Mucosa of descending colon (tissue), 3 donors: ENCODE measurements at regions not wholly inside any gene's neighbourhood (a gene's known extent, or its start where the extent isn't known, plus 50 kb on each side); places are given as distances from the start of the nearest gene placed in this dataset.

Source experiments
- ATAC-seq: fragments of 200-7000 bp; cut with Tn5 transposase; one replicate; pipeline ENCODE4 v1.9.1; 2020; ENCODE audit warnings: mild to moderate bottlenecking, moderate library complexity
- DNase-seq, 3 donors: peaks; one replicate each; pipeline ENCODE4 v3.0.0-alpha.2; 2020
- H3K36me3 ChIP-seq: fragments of 200-600 bp; one replicate; pipeline ENCODE4 v1.8.0; 2021; ENCODE audit warnings: low read depth, mild to moderate bottlenecking
- H3K4me1 ChIP-seq: fragments of 200-600 bp; one replicate; pipeline ENCODE4 v1.8.0; 2021; ENCODE audit warnings: low read depth, mild to moderate bottlenecking
- H3K4me3 ChIP-seq: fragments of 200-600 bp; one replicate; pipeline ENCODE4 v1.8.0; 2021; ENCODE audit warnings: mild to moderate bottlenecking
- H3K9me3 ChIP-seq: fragments of 200-600 bp; one replicate; pipeline ENCODE4 v1.8.0; 2021; ENCODE audit warnings: mild to moderate bottlenecking
- intact Hi-C, 2 donors: fragments of 100-400 bp; cut with DNase I in 1 of 2; cut with micrococcal nuclease in 1 of 2; formaldehyde crosslinking; loops; one replicate each; pipeline versions ENCODE4 v1.11.0 to v1.11.1; 2022; cut with DNase I, micrococcal nuclease
- TF ChIP-seq, protein P1 (sequence below): fragments of 200-600 bp; IDR thresholded peaks from one replicate; pipeline ENCODE4 v1.8.0; 2022; ENCODE audit warnings: antibody characterized with exemption, mild to moderate bottlenecking
- donor health status: DM: no; HTN: no; CAD: no; lungs with moderate emphysema.
- donor health status: DM: no; HTN: no; CAD: no.
- donor health status: DM: no; HTN: yes; CAD: no.

DNA sequence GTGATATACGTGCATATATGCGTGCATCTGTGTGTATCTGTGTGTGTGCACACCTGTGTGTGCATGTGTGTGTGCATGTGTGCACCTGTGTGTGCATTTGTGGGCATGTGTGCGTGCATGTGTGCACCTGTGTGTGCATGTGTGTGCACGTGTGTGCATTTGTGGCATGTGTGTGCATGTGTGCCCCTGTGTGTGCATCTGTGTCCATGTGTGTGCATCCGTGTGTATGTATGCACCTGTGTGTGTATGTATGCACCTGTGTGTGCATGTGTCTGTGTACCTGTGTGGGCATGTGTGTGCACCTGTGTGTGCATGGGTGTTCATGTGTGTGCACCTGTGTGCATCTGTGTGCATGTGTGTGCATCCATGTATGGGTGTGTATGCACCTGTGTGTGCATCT, 167.8 kb upstream of the SFSWAP start:
- TF ChIP-seq, protein P1, sequence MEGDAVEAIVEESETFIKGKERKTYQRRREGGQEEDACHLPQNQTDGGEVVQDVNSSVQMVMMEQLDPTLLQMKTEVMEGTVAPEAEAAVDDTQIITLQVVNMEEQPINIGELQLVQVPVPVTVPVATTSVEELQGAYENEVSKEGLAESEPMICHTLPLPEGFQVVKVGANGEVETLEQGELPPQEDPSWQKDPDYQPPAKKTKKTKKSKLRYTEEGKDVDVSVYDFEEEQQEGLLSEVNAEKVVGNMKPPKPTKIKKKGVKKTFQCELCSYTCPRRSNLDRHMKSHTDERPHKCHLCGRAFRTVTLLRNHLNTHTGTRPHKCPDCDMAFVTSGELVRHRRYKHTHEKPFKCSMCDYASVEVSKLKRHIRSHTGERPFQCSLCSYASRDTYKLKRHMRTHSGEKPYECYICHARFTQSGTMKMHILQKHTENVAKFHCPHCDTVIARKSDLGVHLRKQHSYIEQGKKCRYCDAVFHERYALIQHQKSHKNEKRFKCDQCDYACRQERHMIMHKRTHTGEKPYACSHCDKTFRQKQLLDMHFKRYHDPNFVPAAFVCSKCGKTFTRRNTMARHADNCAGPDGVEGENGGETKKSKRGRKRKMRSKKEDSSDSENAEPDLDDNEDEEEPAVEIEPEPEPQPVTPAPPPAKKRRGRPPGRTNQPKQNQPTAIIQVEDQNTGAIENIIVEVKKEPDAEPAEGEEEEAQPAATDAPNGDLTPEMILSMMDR = no peak
- ATAC-seq (no peak), DNase-seq (no peak)
- H3K36me3 ChIP-seq = no peaks in the 10 kb centered on the region
- intact Hi-C loops = no loop called here
- no peaks in the 10 kb centered on the region for H3K4me1 ChIP-seq
- no peak overlapping the region for H3K4me3 ChIP-seq
- no peaks in the 10 kb centered on the region for H3K9me3 ChIP-seq

DNA sequence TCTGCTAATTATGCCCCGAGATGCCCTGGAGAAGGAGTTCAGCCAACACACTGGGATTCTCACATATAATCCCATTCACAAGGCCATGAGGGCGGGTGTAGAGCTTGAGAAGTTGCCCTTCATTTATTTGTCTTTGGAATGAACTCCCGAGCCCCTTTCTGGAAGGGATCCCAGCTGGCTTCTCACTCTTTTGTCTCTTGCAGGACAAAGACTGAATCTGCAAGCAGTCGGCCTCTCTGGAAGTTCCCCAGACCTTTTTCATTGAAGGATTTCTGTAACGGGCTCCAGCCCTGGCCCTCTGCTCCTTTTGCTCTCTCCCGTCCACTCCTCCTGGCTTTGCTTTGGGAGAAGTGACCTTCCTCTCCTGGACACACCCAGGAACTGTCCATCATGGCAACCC, 163.3 kb upstream of the SFSWAP start:
- TF ChIP-seq, protein P1 = no peak
- no peak overlapping the region for H3K4me3 ChIP-seq
- ATAC-seq (no peak), DNase-seq (no peak)
- no peaks in the 10 kb centered on the region for H3K9me3 ChIP-seq
- no peaks in the 10 kb centered on the region for H3K36me3 ChIP-seq
- intact Hi-C loops = no loop called here
- H3K4me1 ChIP-seq = no peaks in the 10 kb centered on the region

DNA sequence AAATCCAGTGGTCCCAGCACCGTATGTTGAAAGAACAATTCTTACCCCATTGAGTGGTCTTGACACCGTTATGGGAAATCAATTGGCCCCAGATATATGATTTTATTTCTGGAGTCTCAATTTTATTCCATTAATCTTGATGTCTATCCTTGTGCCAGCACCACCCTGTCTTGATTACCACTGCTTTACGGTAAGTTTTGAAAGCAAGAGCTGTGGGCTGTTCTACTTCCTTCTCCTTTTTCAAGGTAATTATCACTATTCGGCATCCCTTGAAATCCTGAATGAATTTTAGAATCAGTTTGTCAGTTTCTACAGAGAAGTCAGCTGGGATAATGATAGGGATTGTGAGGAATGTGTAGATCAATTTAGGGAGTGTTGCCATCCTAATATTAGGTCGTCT, 160.8 kb upstream of the SFSWAP start:
- no peaks in the 10 kb centered on the region for H3K9me3 ChIP-seq
- DNase-seq = no peak
- TF ChIP-seq, protein P1 = no peak
- intact Hi-C loops = no loop called here
- no peaks in the 10 kb centered on the region for H3K36me3 ChIP-seq
- no peak overlapping the region for H3K4me3 ChIP-seq
- ATAC-seq = no peak
- H3K4me1 ChIP-seq = no peaks in the 10 kb centered on the region

DNA sequence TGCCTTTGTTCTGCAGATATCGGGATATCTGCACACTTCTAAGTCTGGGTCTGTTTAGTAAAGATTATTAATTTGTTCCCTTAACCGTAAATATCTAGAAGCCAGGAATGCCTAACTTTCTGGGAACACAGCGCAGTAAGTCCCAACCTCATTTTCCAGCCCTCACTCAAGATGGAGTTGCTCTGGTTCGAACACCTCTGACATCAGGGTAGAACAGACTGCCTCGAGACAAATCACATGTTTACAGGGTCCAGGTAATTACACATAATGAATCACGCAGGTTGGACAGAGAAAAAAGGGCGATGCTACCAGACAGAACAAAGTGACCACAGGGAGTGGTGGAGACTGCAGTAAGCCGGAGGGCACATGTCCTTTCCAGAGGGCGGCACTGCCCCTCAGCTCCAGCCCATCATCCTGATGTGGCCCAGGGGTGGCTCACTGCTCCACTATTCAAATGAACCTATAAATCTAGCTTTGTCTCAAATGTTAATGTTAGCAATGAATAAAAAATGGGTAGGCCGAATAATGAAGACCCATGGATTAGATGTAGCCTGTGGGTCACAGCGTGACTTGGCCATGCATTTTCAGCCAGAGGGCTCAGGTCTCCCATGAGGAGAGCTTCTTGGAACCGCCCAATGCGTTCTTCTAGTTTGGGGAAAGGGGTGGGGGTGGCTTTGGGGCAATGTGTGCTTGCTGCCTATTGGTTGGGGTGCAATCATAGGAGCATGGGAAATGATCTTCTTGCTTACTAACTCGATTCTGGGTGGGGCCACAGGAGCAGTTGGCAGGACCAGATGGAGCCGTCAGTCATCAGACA, 159.0 kb upstream of the SFSWAP start:
- H3K4me1 ChIP-seq = no peaks in the 10 kb centered on the region
- no peaks in the 10 kb centered on the region for H3K36me3 ChIP-seq
- ATAC-seq (no peak), DNase-seq (no peak)
- H3K4me3 ChIP-seq = no peak overlapping the region
- intact Hi-C loops = no loop called here
- no peaks in the 10 kb centered on the region for H3K9me3 ChIP-seq
- TF ChIP-seq, protein P1 = no peak

DNA sequence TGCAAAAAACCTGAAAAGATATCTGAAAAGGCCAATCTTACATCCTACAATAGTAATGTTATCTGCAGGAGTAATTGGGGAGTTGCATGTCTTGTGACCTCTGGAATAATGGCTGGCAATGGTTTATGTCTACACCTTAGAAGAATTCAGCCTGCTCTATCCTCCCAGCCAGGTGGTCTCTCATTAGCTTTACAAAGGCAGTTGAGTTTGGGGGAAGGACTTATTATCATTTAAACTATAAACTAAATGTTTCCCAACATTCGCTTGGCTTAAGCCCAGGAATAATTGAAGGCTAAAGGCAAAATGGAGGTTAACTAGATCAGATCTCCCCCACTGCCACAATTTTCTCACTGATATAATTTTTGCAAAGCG, 158.4 kb upstream of the SFSWAP start:
- intact Hi-C loops = no loop called here
- no peaks in the 10 kb centered on the region for H3K4me1 ChIP-seq
- no peaks in the 10 kb centered on the region for H3K9me3 ChIP-seq
- no peak for DNase-seq
- H3K36me3 ChIP-seq = no peaks in the 10 kb centered on the region
- no peak overlapping the region for H3K4me3 ChIP-seq
- TF ChIP-seq, protein P1 = no peak
- no peak for ATAC-seq
